Osteoblast (primary cell): ENCODE measurements at regions not wholly inside any gene's neighbourhood (a gene's known extent, or its start where the extent isn't known, plus 50 kb on each side); places are given as distances from the start of the nearest gene placed in this dataset.

Experiments
- DNase-seq: peaks from one replicate; pipeline ENCODE4 v3.0.0; 2011; ENCODE audit warnings: low spot score, mixed read lengths; ENCODE audit not compliant: insufficient read length; ENCODE audit errors: missing footprints
- H2AFZ ChIP-seq: 2 replicates; pipeline ENCODE4 v1.6.0; 2011; ENCODE audit warnings: mild to moderate bottlenecking, low read length
- H3K27ac ChIP-seq: 2 replicates; pipeline ENCODE4 v1.5.1; 2011; ENCODE audit warnings: mild to moderate bottlenecking, low read depth, low read length, moderate library complexity
- H3K27me3 ChIP-seq: 2 replicates; pipeline ENCODE4 v1.6.0; 2012; ENCODE audit warnings: mild to moderate bottlenecking, control low read depth, inconsistent platforms, low read length, moderate library complexity; ENCODE audit not compliant: insufficient read depth
- H3K36me3 ChIP-seq: 2 replicates; pipeline ENCODE4 v1.5.1; 2011; ENCODE audit warnings: mild to moderate bottlenecking, low read length, control low read depth, moderate library complexity; ENCODE audit not compliant: insufficient read depth
- H3K4me1 ChIP-seq: 2 replicates; pipeline ENCODE4 v1.5.1; 2011; ENCODE audit warnings: mild to moderate bottlenecking, low read length, control low read depth, moderate library complexity; ENCODE audit not compliant: insufficient read depth
- H3K4me2 ChIP-seq: 2 replicates; pipeline ENCODE4 v1.6.0; 2011; ENCODE audit warnings: mild to moderate bottlenecking, low read length; ENCODE audit not compliant: insufficient read depth
- H3K4me3 ChIP-seq: fragments of 200-600 bp; sonication (generic); 3 replicates; pipeline ENCODE4 v1.5.1; 2012; ENCODE audit warnings: mild to moderate bottlenecking, low read length, inconsistent platforms; ENCODE audit not compliant: insufficient read depth
- H3K79me2 ChIP-seq: 2 replicates; pipeline ENCODE4 v1.6.0; 2012; ENCODE audit warnings: mild to moderate bottlenecking, low read length, control low read depth, inconsistent platforms; ENCODE audit not compliant: insufficient read depth
- H3K9me3 ChIP-seq: 2 replicates; pipeline ENCODE4 v1.5.1; 2011; ENCODE audit warnings: low read depth, low read length, control low read depth
- H4K20me1 ChIP-seq: 2 replicates; pipeline ENCODE4 v1.6.0; 2012; ENCODE audit warnings: mild to moderate bottlenecking, low read length, control low read depth; ENCODE audit not compliant: insufficient read depth
- TF ChIP-seq, protein P1 (sequence below): IDR thresholded peaks from 2 replicates; pipeline ENCODE4 v1.5.1; 2011; ENCODE audit warnings: mild to moderate bottlenecking, low read depth, low read length, moderate library complexity; ENCODE audit errors: extremely low read depth

DNA sequence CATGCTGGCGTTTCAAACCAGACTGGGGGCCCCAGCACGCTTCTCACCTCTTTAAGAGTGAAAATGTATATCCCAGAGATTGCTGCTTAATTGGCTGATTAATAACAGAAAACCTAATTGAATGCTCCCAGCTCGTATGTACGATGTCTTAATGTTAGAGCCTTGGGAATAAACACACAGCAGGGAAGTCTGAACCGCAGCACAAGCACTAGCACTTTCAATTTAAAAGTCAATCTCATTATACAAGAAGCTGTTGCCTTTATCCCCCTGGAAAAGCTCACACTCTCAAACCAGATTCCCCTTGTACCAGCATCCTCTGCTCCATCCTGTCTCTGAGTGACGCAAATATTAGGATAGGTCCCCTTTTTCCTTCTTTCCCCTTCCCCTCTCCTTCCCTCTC, 449.1 kb downstream of the MN1 start:
- Histone ChIP-seq H3K4me1 (peaks cover 5% of the 10 kb centered on the region), H4K20me1 (no peaks in the 10 kb centered on the region), H3K4me2 (peak overlapping the region; percentile 38), H3K79me2 (no peaks in the 10 kb centered on the region), H3K27ac (no peak overlapping the region), H3K4me3 (no peak overlapping the region), H2AFZ (peak overlapping the region; percentile 50), H3K27me3 (peaks cover 26% of the 10 kb centered on the region), H3K9me3 (peaks cover 3% of the 10 kb centered on the region), H3K36me3 (no peaks in the 10 kb centered on the region)
- TF ChIP-seq, protein P1, sequence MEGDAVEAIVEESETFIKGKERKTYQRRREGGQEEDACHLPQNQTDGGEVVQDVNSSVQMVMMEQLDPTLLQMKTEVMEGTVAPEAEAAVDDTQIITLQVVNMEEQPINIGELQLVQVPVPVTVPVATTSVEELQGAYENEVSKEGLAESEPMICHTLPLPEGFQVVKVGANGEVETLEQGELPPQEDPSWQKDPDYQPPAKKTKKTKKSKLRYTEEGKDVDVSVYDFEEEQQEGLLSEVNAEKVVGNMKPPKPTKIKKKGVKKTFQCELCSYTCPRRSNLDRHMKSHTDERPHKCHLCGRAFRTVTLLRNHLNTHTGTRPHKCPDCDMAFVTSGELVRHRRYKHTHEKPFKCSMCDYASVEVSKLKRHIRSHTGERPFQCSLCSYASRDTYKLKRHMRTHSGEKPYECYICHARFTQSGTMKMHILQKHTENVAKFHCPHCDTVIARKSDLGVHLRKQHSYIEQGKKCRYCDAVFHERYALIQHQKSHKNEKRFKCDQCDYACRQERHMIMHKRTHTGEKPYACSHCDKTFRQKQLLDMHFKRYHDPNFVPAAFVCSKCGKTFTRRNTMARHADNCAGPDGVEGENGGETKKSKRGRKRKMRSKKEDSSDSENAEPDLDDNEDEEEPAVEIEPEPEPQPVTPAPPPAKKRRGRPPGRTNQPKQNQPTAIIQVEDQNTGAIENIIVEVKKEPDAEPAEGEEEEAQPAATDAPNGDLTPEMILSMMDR, result no peak
- no peak for DNase-seq

- TF ChIP-seq, protein P1, result no peak
- no peak overlapping the region for H3K27ac ChIP-seq
- H3K4me2 ChIP-seq, result no peak overlapping the region
- DNase-seq, result no peak
- H3K36me3 ChIP-seq, result no peaks in the 10 kb centered on the region
- H3K27me3 ChIP-seq, result peaks cover 20% of the 10 kb centered on the region
- H3K4me1 ChIP-seq, result no peaks in the 10 kb centered on the region
- H4K20me1 ChIP-seq, result no peaks in the 10 kb centered on the region
- peaks cover 3% of the 10 kb centered on the region for H3K9me3 ChIP-seq
- H3K79me2 ChIP-seq, result no peaks in the 10 kb centered on the region
- H3K4me3 ChIP-seq, result no peak overlapping the region
- no peak overlapping the region for H2AFZ ChIP-seq
These were observed 443.3 kb downstream of the MN1 start for GRCh38 chr22:27358096-27358870.

DNA sequence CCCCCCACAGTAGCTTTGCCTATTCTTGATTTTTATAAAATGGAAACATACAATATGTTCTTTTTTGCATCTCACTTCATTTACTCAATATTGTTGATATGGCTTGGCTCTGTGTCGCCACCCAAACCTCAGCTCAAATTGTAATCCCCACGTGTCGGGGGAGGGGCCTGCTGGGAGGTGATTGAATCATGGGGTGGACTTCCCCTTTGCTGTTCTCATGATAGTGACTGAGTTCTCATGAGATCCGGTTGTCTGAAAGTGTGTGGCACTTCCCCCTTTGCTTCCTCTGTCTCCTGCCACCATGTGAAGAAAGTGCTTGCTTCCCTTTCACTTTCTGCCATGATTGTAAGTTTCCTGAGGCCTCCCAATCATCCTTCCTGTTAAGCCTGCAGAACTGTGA, 431.3 kb downstream of the MN1 start:
- H3K4me3 ChIP-seq, result no peak overlapping the region
- no peaks in the 10 kb centered on the region for H3K4me1 ChIP-seq
- no peaks in the 10 kb centered on the region for H3K9me3 ChIP-seq
- H3K36me3 ChIP-seq, result no peaks in the 10 kb centered on the region
- peaks cover 31% of the 10 kb centered on the region for H3K27me3 ChIP-seq
- H3K79me2 ChIP-seq, result no peaks in the 10 kb centered on the region
- no peaks in the 10 kb centered on the region for H4K20me1 ChIP-seq
- no peak for DNase-seq
- no peak overlapping the region for H2AFZ ChIP-seq
- H3K27ac ChIP-seq, result no peak overlapping the region
- H3K4me2 ChIP-seq, result no peak overlapping the region
- TF ChIP-seq, protein P1, result no peak

- Histone ChIP-seq H3K27ac (no peak overlapping the region), H3K4me1 (no peaks in the 10 kb centered on the region), H4K20me1 (no peaks in the 10 kb centered on the region), H3K9me3 (no peaks in the 10 kb centered on the region), H3K4me3 (no peak overlapping the region), H3K36me3 (no peaks in the 10 kb centered on the region), H3K4me2 (no peak overlapping the region), H2AFZ (no peak overlapping the region), H3K27me3 (peaks cover 29% of the 10 kb centered on the region), H3K79me2 (no peaks in the 10 kb centered on the region)
- TF ChIP-seq, protein P1, result no peak
- no peak for DNase-seq
These were observed 430.6 kb downstream of the MN1 start for GRCh38 chr22:27370987-27371386.
